ENCODE measurements at regions not wholly inside any gene's neighbourhood (a gene's known extent, or its start where the extent isn't known, plus 50 kb on each side); places are given as distances from the start of the nearest gene placed in this dataset.

- DNase-seq (ENCODE audit: low spot score), result no peak
- intact Hi-C loops (cut with micrococcal nuclease; ENCODE audit: unreplicated experiment), result no loop called here
- Histone ChIP-seq H3K36me3 (ENCODE audit: insufficient read depth, low read length, poor library complexity, severe bottlenecking) (no peaks in the 10 kb centered on the region), H3K4me3 (ENCODE audit: low read depth, low read length, poor library complexity, severe bottlenecking) (no peak overlapping the region), H3K9me3 (ENCODE audit: low read depth, low read length, poor library complexity, severe bottlenecking) (no peaks in the 10 kb centered on the region), H3K27ac (ENCODE audit: low read depth, low read length, poor library complexity, severe bottlenecking) (no peak overlapping the region), H3K27me3 (replicated peaks; ENCODE audit: insufficient read depth, low read depth, low read length, poor library complexity) (no peaks in the 10 kb centered on the region), H3K4me1 (ENCODE audit: insufficient read depth, low read length, poor library complexity, severe bottlenecking) (no peaks in the 10 kb centered on the region)
- CTCF ChIA-PET, result no interaction called here
- POLR2A ChIA-PET (ENCODE audit: low non-redundant PET), result no interaction called here
- TF ChIP-seq CTCF (conservative IDR thresholded peaks at IDR 0.05; ENCODE audit: low read depth, low read length) (no peak), EZH2 (IDR thresholded peaks at IDR 0.05; ENCODE audit: borderline replicate concordance, low read depth, low read length, poor library complexity, severe bottlenecking) (no peak)
- no TSS peak for BruUV-seq (replicated peaks)
These were observed 961.6 kb upstream of the CHAC2 start for GRCh38 chr2:52805901-52806410.

DNA sequence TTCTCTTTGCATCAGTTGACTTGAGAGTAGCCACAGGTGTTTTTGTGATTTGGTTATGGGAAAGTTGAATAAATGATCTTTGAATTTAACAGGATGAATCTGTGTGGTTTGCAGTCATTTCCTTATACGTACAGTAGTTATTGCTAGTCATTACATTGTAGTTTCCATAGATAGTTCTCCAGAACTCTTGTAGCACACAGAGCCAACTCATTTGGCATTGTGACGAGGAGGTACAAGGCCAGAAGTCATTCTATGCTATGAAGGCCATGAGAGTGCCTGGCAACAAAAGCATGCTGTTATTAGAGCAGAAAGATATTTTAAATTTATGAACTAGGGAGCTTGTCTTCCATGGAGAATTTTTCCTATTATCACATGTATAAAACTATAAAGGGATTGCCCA lies 973.0 kb upstream of the CHAC2 start:
- Histone ChIP-seq H3K36me3 (ENCODE audit: insufficient read depth, low read length, poor library complexity, severe bottlenecking) (no peaks in the 10 kb centered on the region), H3K27ac (ENCODE audit: low read depth, low read length, poor library complexity, severe bottlenecking) (no peak overlapping the region), H3K9me3 (ENCODE audit: low read depth, low read length, poor library complexity, severe bottlenecking) (peaks cover 4% of the 10 kb centered on the region), H3K27me3 (replicated peaks; ENCODE audit: insufficient read depth, low read depth, low read length, poor library complexity) (no peaks in the 10 kb centered on the region), H3K4me3 (ENCODE audit: low read depth, low read length, poor library complexity, severe bottlenecking) (no peak overlapping the region), H3K4me1 (ENCODE audit: insufficient read depth, low read length, poor library complexity, severe bottlenecking) (no peaks in the 10 kb centered on the region)
- intact Hi-C loops (cut with micrococcal nuclease; ENCODE audit: unreplicated experiment), result no loop called here
- no peak for DNase-seq (ENCODE audit: low spot score)
- TF ChIP-seq CTCF (conservative IDR thresholded peaks at IDR 0.05; ENCODE audit: low read depth, low read length) (no peak), EZH2 (IDR thresholded peaks at IDR 0.05; ENCODE audit: borderline replicate concordance, low read depth, low read length, poor library complexity, severe bottlenecking) (no peak)
- no TSS peak for BruUV-seq (replicated peaks)
- CTCF ChIA-PET, result no interaction called here
- POLR2A ChIA-PET (ENCODE audit: low non-redundant PET), result no interaction called here

DNA sequence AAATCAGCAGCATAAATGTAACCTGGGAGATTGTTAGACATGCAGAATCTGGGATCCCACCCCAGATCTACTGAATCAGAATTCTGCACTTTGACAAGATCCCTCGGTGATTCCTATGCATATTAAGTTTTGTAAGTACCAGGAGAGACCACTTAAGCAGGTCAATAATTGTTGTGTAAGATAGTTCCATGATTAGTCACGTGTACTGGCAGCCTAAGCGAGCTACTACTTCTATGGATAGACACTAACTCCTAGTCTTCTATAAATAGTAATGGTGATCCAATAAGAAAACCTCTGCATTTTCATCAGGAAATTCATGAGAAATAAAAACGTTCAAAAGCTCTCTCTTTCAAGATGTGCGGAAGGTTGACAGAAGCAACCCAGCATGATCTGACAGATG lies 988.2 kb upstream of the CHAC2 start:
- no peak for DNase-seq (ENCODE audit: low spot score)
- CTCF ChIA-PET, result no interaction called here
- BruUV-seq (replicated peaks), result no TSS peak
- H3K36me3 ChIP-seq (ENCODE audit: insufficient read depth, low read length, poor library complexity, severe bottlenecking), result no peaks in the 10 kb centered on the region
- no peaks in the 10 kb centered on the region for H3K9me3 ChIP-seq (ENCODE audit: low read depth, low read length, poor library complexity, severe bottlenecking)
- H3K27me3 ChIP-seq (replicated peaks; ENCODE audit: insufficient read depth, low read depth, low read length, poor library complexity), result no peaks in the 10 kb centered on the region
- H3K4me3 ChIP-seq (ENCODE audit: low read depth, low read length, poor library complexity, severe bottlenecking), result no peak overlapping the region
- H3K27ac ChIP-seq (ENCODE audit: low read depth, low read length, poor library complexity, severe bottlenecking), result no peak overlapping the region
- POLR2A ChIA-PET (ENCODE audit: low non-redundant PET), result no interaction called here
- intact Hi-C loops (cut with micrococcal nuclease; ENCODE audit: unreplicated experiment), result no loop called here
- TF ChIP-seq EZH2 (IDR thresholded peaks at IDR 0.05; ENCODE audit: borderline replicate concordance, low read depth, low read length, poor library complexity, severe bottlenecking) (no peak), CTCF (conservative IDR thresholded peaks at IDR 0.05; ENCODE audit: low read depth, low read length) (no peak)
- H3K4me1 ChIP-seq (ENCODE audit: insufficient read depth, low read length, poor library complexity, severe bottlenecking), result no peaks in the 10 kb centered on the region
